ENCODE measurements at regions not wholly inside any gene's neighbourhood (a gene's known extent, or its start where the extent isn't known, plus 50 kb on each side); places are given as distances from the start of the nearest gene placed in this dataset.

GRCh38 chr7:41584746-41585145 lies 118.1 kb downstream of the INHBA start:
- no peaks in the 10 kb centered on the region for H3K79me2 ChIP-seq (ENCODE audit: insufficient read depth)
- ChIA-PET POLR2A (no interaction called here), CTCF (interaction anchor here (1.0 kb wide), 1 partner anchor 14 kb away, joined by 3 read pairs; no protein-coding TSS in a partner anchor)
- no peak overlapping the region for H3K27ac ChIP-seq (ENCODE audit: low read depth in 2 of 2, low read length in 1 of 2)
- no peaks in the 10 kb centered on the region for H3K9me3 ChIP-seq
- peaks cover 0 to 7% of the 10 kb centered on the region in 2 experiments; a peak in 1 of 4 replicates for H3K4me1 ChIP-seq (ENCODE audit: control insufficient read depth in 1 of 2, insufficient read depth in 2 of 2, low read depth in 1 of 2, low read length in 1 of 2)
- WGBS (ENCODE audit: low lambda C conversion rate), result 73% methylated on average over 5 of the region's 5 CpGs
- no peak overlapping the region for H3K4me2 ChIP-seq
- H4K20me1 ChIP-seq (ENCODE audit: insufficient read depth), result no peaks in the 10 kb centered on the region
- no peak overlapping the region for H3K9ac ChIP-seq
- H3K27me3 ChIP-seq (ENCODE audit: insufficient read depth), result no peaks in the 10 kb centered on the region
- no peak for DNase-seq
- H3K36me3 ChIP-seq (replicated peaks in 1 of 2; ENCODE audit: control insufficient read depth in 1 of 2, insufficient read depth in 2 of 2, low read length in 1 of 2), result no peaks in the 10 kb centered on the region
- no peak for TF ChIP-seq FOXJ3 (CRISPR knock-in tag; IDR thresholded peaks at IDR 0.05)
- TF ChIP-seq RFX5 (IDR thresholded peaks at IDR 0.05; ENCODE audit: low read length), result no peak
- no peak for TF ChIP-seq MAX (IDR thresholded peaks at IDR 0.05; ENCODE audit: low read depth)
- no peak for TF ChIP-seq TAF1 (IDR thresholded peaks at IDR 0.05; ENCODE audit: borderline replicate concordance, low read depth, low read length)
- no peak for TF ChIP-seq IRF3 (IDR thresholded peaks at IDR 0.05; ENCODE audit: low read depth, low read length)
- no peak for TF ChIP-seq RCOR1 (IDR thresholded peaks at IDR 0.05; ENCODE audit: low read length)
- no peak for TF ChIP-seq MXI1 (IDR thresholded peaks at IDR 0.05; ENCODE audit: low read depth, low read length)
- no peak for TF ChIP-seq JUND (IDR thresholded peaks at IDR 0.05)
- TF ChIP-seq RXRA (IDR thresholded peaks at IDR 0.05; ENCODE audit: borderline replicate concordance, low read depth), result no peak
- no peak for TF ChIP-seq CHD2 (IDR thresholded peaks at IDR 0.05; ENCODE audit: low read length, partially characterized antibody)
- TF ChIP-seq PBX3 (IDR thresholded peaks at IDR 0.05), result no peak
- no peak for TF ChIP-seq REST (IDR thresholded peaks at IDR 0.05; ENCODE audit: low read depth, low read length)
- TF ChIP-seq MEF2A (IDR thresholded peaks at IDR 0.05; ENCODE audit: borderline replicate concordance, low read depth), result no peak
- no peak for TF ChIP-seq SIN3A (IDR thresholded peaks at IDR 0.05; ENCODE audit: borderline replicate concordance, low read depth, low read length)
- TF ChIP-seq CTCF (IDR thresholded peaks at IDR 0.05), result no peak
- peaks cover 13% of the 10 kb centered on the region for H3F3A ChIP-seq (replicated peaks; ENCODE audit: insufficient read depth)
- no peak overlapping the region for H3K4me3 ChIP-seq (ENCODE audit: low read depth in 2 of 2, low read length in 1 of 2)
- no peak overlapping the region for H2AFZ ChIP-seq (ENCODE audit: low read depth)
- no peaks in the 10 kb centered on the region for H3K9me2 ChIP-seq

Data from SK-N-SH (cell line).